B cell (primary cell): ENCODE measurements at regions not wholly inside any gene's neighbourhood (a gene's known extent, or its start where the extent isn't known, plus 50 kb on each side); places are given as distances from the start of the nearest gene placed in this dataset.

Experiments used
- ATAC-seq: fragments of 200-7000 bp; cut with Tn5 transposase; one replicate; pipeline ENCODE4 v1.10.0; 2021; ENCODE audit warnings: low read depth, mild to moderate bottlenecking, moderate number of reproducible peaks, moderate library complexity
- CTCF ChIA-PET: fragments of 350-600 bp; sonication (Branson Sonifier 250); formaldehyde crosslinking; loops from one replicate; lab custom pipeline; 2021; ENCODE audit warnings: antibody characterized with exemption, inconsistent platforms; lab: Charles Lee
- POLR2A ChIA-PET: fragments of 350-600 bp; sonication (Branson Sonifier 250); formaldehyde crosslinking; loops from one replicate; lab custom pipeline; 2021; ENCODE audit warnings: antibody characterized with exemption; lab: Charles Lee
- DNase-seq: peaks from one replicate; pipeline ENCODE4 v3.0.0; 2013
- H2AFZ ChIP-seq: 2 replicates; pipeline ENCODE4 v1.6.1; 2012; ENCODE audit warnings: mild to moderate bottlenecking, low read depth, low read length; ENCODE audit not compliant: insufficient read depth, poor library complexity, severe bottlenecking
- H3K27ac ChIP-seq, 2 donors: 1 replicate in 1 of 2; 2 replicates in 1 of 2; pipeline ENCODE4 v1.5.1; 2012 to 2013; ENCODE audit warnings: low read length in 2 of 2, mild to moderate bottlenecking in 2 of 2, moderate library complexity in 1 of 2
- H3K27me3 ChIP-seq, 4 experiments: fragments of 200-600 bp in 1 of 4; sonication (generic) in 1 of 4; replicated peaks in 1 of 4; 1 replicate in 2 of 4; 2 replicates in 2 of 4; pipeline versions ENCODE4 v1.6.1 to v1.7.0; 2013 to 2016; ENCODE audit warnings: low read length in 3 of 4, mild to moderate bottlenecking in 2 of 4, mixed read lengths in 1 of 4, moderate library complexity in 1 of 4; ENCODE audit not compliant: insufficient read depth in 4 of 4, control insufficient read depth in 3 of 4; ENCODE audit errors: control extremely low read depth in 1 of 4
- H3K36me3 ChIP-seq, 2 experiments: replicated peaks in 1 of 2; 1 replicate in 1 of 2; 2 replicates in 1 of 2; pipeline versions ENCODE4 v1.6.1 to v1.7.1; 2013; ENCODE audit warnings: low read length in 1 of 2; ENCODE audit not compliant: insufficient read depth in 2 of 2, control insufficient read depth in 1 of 2; ENCODE audit errors: control extremely low read depth in 1 of 2, extremely low read depth in 1 of 2
- H3K4me1 ChIP-seq, 2 donors: fragments of 200-600 bp in 1 of 2; sonication (generic) in 1 of 2; 1 replicate in 1 of 2; 2 replicates in 1 of 2; pipeline versions ENCODE4 v1.5.1 to v1.6.1; 2013 to 2017; ENCODE audit warnings: low read length in 2 of 2; ENCODE audit not compliant: control insufficient read depth in 2 of 2, insufficient read depth in 2 of 2
- H3K4me2 ChIP-seq: replicated peaks from 2 replicates; pipeline ENCODE3; 2012; ENCODE audit warnings: mild to moderate bottlenecking, low read depth, low read length; ENCODE audit not compliant: poor library complexity, severe bottlenecking
- H3K4me3 ChIP-seq, 5 experiments: fragments of 200-600 bp in 1 of 5; sonication (generic) in 1 of 5; 1 replicate in 3 of 5; 2 replicates in 2 of 5; pipeline versions ENCODE4 v1.5.1 to v1.7.0; 2011 to 2016; ENCODE audit warnings: low read length in 4 of 5, mild to moderate bottlenecking in 4 of 5, low read depth in 2 of 5, control low read depth in 1 of 5, moderate library complexity in 1 of 5; ENCODE audit not compliant: insufficient read depth in 1 of 5; ENCODE audit errors: control extremely low read depth in 1 of 5, extremely low read depth in 1 of 5
- H3K79me2 ChIP-seq: fragments of 200-600 bp; sonication (generic); one replicate; pipeline ENCODE4 v1.6.0; 2016; ENCODE audit warnings: low read length; ENCODE audit not compliant: control insufficient read depth, insufficient read depth
- H3K9ac ChIP-seq: fragments of 200-600 bp; sonication (generic); 2 replicates; pipeline ENCODE4 v1.6.1; 2017; ENCODE audit warnings: mild to moderate bottlenecking, low read length, moderate library complexity
- H3K9me3 ChIP-seq, 3 donors: one replicate each; pipeline versions ENCODE4 v1.6.1 to v1.7.1; 2013; ENCODE audit warnings: low read length in 2 of 3; ENCODE audit not compliant: control insufficient read depth in 2 of 3, insufficient read depth in 1 of 3; ENCODE audit errors: control extremely low read depth in 1 of 3
- H4K20me1 ChIP-seq: 2 replicates; pipeline ENCODE4 v1.6.0; 2012; ENCODE audit warnings: mild to moderate bottlenecking, low read length; ENCODE audit not compliant: insufficient read depth, control insufficient read depth, poor library complexity, severe bottlenecking
- H3K27ac Mint-ChIP-seq: one replicate; pipeline ENCODE4 v1.8.0; 2021; ENCODE audit warnings: mixed read lengths
- H3K27me3 Mint-ChIP-seq: one replicate; pipeline ENCODE4 v1.8.0; 2021; ENCODE audit warnings: mixed read lengths
- H3K4me1 Mint-ChIP-seq: one replicate; pipeline ENCODE4 v1.8.0; 2021; ENCODE audit warnings: mixed read lengths
- H3K4me3 Mint-ChIP-seq: one replicate; pipeline ENCODE4 v1.8.0; 2021; ENCODE audit warnings: mixed read lengths
- H3K9me3 Mint-ChIP-seq: one replicate; pipeline ENCODE4 v1.8.0; 2022; ENCODE audit warnings: mixed read lengths; ENCODE audit not compliant: insufficient read depth
- EZH2 ChIP-seq: IDR thresholded peaks from 2 replicates; pipeline ENCODE4 v1.6.1; 2012; ENCODE audit warnings: borderline replicate concordance, low read depth, mild to moderate bottlenecking, moderate library complexity, low read length; ENCODE audit not compliant: insufficient read depth, poor library complexity, severe bottlenecking
- WGBS: methylation state at CpG from one replicate; pipeline ENCODE4 v1.1.5; 2013; ENCODE audit warnings: missing lambda C conversion rate; ENCODE audit not compliant: insufficient coverage; 5-methylcytosine and 5-hydroxymethylcytosine counted together
- intact Hi-C: fragments of 100-400 bp; cut with micrococcal nuclease; formaldehyde crosslinking; loops from one replicate; pipeline ENCODE4 v1.10.0; 2022
- TF ChIP-seq, protein P1 (sequence below): fragments of 200-600 bp; IDR thresholded peaks from one replicate; pipeline ENCODE4 v1.8.0; 2022; ENCODE audit warnings: antibody characterized with exemption, mild to moderate bottlenecking

GRCh38 chr4:188450571-188450970, 311.3 kb downstream of the TRIML1 start:
- no peak overlapping the region for H3K27ac Mint-ChIP-seq

GRCh38 chr4:188452097-188452496, 312.9 kb downstream of the TRIML1 start:
- WGBS, result 59% methylated on average over 5 of the region's 11 CpGs

More at GRCh38 chr4:188450571-188450970, 311.3 kb downstream of the TRIML1 start:
- Histone ChIP-seq H3K4me3 (no peak overlapping the region), H3K9me3 (peaks cover 0 to 4% (median 0%) of the 10 kb centered on the region in 3 donors), H4K20me1 (no peaks in the 10 kb centered on the region), H2AFZ (no peak overlapping the region), H3K9ac (no peak overlapping the region), H3K4me1 (no peaks in the 10 kb centered on the region), H3K79me2 (no peaks in the 10 kb centered on the region), H3K27me3 (no peaks in the 10 kb centered on the region), H3K4me2 (no peak overlapping the region), H3K36me3 (no peaks in the 10 kb centered on the region), H3K27ac (no peak overlapping the region)
- no CpG with 5 or more reads among the region's 3 CpGs for WGBS
- DNase-seq (no peak), ATAC-seq (no peak)
- Mint-ChIP-seq H3K27me3 (no peaks in the 10 kb centered on the region), H3K4me3 (no peak overlapping the region), H3K4me1 (no peaks in the 10 kb centered on the region), H3K9me3 (no peaks in the 10 kb centered on the region)
- POLR2A ChIA-PET, result no interaction called here
- intact Hi-C loops, result no loop called here
- CTCF ChIA-PET, result no interaction called here
- no peak for TF ChIP-seq EZH2

More at GRCh38 chr4:188452097-188452496, 312.9 kb downstream of the TRIML1 start:
- Histone ChIP-seq H3K27ac (no peak overlapping the region), H3K79me2 (no peaks in the 10 kb centered on the region), H3K4me1 (no peaks in the 10 kb centered on the region), H3K27me3 (no peaks in the 10 kb centered on the region), H3K9ac (no peak overlapping the region), H2AFZ (no peak overlapping the region), H3K4me3 (no peak overlapping the region), H3K36me3 (no peaks in the 10 kb centered on the region), H3K4me2 (no peak overlapping the region), H4K20me1 (no peaks in the 10 kb centered on the region), H3K9me3 (peaks cover 0 to 5% (median 0%) of the 10 kb centered on the region in 3 donors)
- H3K27me3 Mint-ChIP-seq, result no peaks in the 10 kb centered on the region
- intact Hi-C loops, result no loop called here
- no peak for ATAC-seq
- DNase-seq, result no peak
- CTCF ChIA-PET, result no interaction called here
- H3K4me1 Mint-ChIP-seq, result no peaks in the 10 kb centered on the region
- no peak overlapping the region for H3K27ac Mint-ChIP-seq
- no peak overlapping the region for H3K4me3 Mint-ChIP-seq
- POLR2A ChIA-PET, result no interaction called here
- no peaks in the 10 kb centered on the region for H3K9me3 Mint-ChIP-seq
- TF ChIP-seq, protein P1, sequence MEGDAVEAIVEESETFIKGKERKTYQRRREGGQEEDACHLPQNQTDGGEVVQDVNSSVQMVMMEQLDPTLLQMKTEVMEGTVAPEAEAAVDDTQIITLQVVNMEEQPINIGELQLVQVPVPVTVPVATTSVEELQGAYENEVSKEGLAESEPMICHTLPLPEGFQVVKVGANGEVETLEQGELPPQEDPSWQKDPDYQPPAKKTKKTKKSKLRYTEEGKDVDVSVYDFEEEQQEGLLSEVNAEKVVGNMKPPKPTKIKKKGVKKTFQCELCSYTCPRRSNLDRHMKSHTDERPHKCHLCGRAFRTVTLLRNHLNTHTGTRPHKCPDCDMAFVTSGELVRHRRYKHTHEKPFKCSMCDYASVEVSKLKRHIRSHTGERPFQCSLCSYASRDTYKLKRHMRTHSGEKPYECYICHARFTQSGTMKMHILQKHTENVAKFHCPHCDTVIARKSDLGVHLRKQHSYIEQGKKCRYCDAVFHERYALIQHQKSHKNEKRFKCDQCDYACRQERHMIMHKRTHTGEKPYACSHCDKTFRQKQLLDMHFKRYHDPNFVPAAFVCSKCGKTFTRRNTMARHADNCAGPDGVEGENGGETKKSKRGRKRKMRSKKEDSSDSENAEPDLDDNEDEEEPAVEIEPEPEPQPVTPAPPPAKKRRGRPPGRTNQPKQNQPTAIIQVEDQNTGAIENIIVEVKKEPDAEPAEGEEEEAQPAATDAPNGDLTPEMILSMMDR, result no peak
- no peak for TF ChIP-seq EZH2
